Right atrium auricular region (tissue), 2 donors: ENCODE measurements at regions not wholly inside any gene's neighbourhood (a gene's known extent, or its start where the extent isn't known, plus 50 kb on each side); places are given as distances from the start of the nearest gene placed in this dataset.

Source experiments
- DNase-seq: peaks from one replicate; pipeline ENCODE4 v3.0.0-alpha.2; 2019; ENCODE audit warnings: low spot score
- H3K27ac ChIP-seq, 2 donors: fragments of 200-600 bp; sonication (generic); 1 replicate in 1 of 2; 2 replicates in 1 of 2; pipeline ENCODE4 v1.5.1; 2016 to 2019
- H3K27me3 ChIP-seq, 2 donors: fragments of 200-600 bp; sonication (generic); one replicate each; pipeline versions ENCODE4 v1.5.1 to v1.6.0; 2017 to 2019
- H3K36me3 ChIP-seq: fragments of 200-600 bp; sonication (generic); one replicate; pipeline ENCODE4 v1.5.1; 2016
- H3K4me1 ChIP-seq, 2 donors: fragments of 200-600 bp; sonication (generic); one replicate each; pipeline versions ENCODE4 v1.5.1 to v1.6.0; 2017 to 2019
- H3K4me3 ChIP-seq, 2 donors: fragments of 200-600 bp; sonication (generic); 1 replicate in 1 of 2; 2 replicates in 1 of 2; pipeline ENCODE4 v1.5.1; 2017 to 2019; ENCODE audit warnings: mild to moderate bottlenecking in 1 of 2, moderate library complexity in 1 of 2
- H3K9me3 ChIP-seq, 2 donors: fragments of 200-600 bp; sonication (generic); one replicate each; pipeline ENCODE4 v1.5.1; 2019
- CTCF ChIP-seq, 2 donors: fragments of 200-600 bp; sonication (generic); IDR thresholded peaks; one replicate each; pipeline ENCODE4 v1.5.1; 2019; ENCODE audit warnings: antibody characterized with exemption in 2 of 2

DNA sequence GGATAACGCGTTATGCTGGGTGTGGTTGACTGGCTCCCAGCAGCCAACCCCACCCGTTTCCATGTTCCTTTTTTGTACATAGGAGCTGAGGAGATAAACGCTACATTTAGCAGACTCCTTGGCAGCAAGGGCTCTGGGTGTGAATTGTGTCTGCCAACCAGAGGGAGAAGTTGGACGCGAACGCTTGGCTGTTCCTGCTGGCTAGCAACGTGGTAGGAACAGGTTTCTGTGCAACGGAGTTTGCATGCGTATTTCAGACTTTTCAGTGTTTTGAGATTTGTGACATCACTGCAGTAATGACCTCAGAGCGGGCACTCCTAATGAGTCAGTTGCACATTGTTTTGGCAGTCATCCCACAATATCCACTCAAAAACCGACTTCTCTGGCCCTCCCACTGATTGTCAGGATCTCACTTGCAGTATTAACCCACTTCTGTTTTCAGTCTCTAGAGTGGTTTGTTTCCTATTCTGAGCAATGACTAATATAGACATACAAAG is 98.7 kb upstream of the RGS1 start:
- peak; percentile 84 for DNase-seq
- Histone ChIP-seq H3K9me3 (no peaks in the 10 kb centered on the region), H3K27ac (peak overlapping the region; percentile 18 to 39), H3K27me3 (no peaks in the 10 kb centered on the region), H3K4me3 (peak overlapping the region in 1 of 2 donors; percentile 5), H3K36me3 (no peaks in the 10 kb centered on the region), H3K4me1 (peaks cover 0 to 8% of the 10 kb centered on the region in 2 donors)
- no peak for TF ChIP-seq CTCF (IDR thresholded peaks at IDR 0.05)

DNA sequence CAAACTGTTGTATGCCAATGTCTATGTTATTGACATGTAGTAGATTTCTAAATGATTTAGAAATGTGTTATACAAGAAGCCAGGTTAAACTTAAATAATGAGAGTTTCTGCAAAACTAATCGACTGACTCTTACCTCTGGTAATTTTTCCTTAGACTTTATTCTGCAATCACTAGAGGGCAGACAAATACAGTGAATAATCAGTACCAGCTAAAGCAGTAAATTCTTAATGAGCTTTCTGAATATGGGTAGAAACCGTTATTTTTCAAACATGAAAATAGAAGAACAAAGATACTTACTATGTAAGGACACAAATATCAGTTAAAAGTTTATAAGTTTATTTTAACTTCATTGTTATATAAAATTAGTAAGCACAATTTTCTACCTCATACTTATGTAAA is 97.9 kb upstream of the RGS1 start:
- Histone ChIP-seq H3K9me3 (no peaks in the 10 kb centered on the region), H3K36me3 (no peaks in the 10 kb centered on the region), H3K27ac (peak overlapping the region in 1 of 2 donors; percentile 39), H3K4me1 (peaks cover 0 to 8% of the 10 kb centered on the region in 2 donors), H3K27me3 (no peaks in the 10 kb centered on the region), H3K4me3 (no peak overlapping the region)
- DNase-seq = no peak
- peak in 1 of 2 donors; percentile 67 for TF ChIP-seq CTCF (IDR thresholded peaks at IDR 0.05)

DNA sequence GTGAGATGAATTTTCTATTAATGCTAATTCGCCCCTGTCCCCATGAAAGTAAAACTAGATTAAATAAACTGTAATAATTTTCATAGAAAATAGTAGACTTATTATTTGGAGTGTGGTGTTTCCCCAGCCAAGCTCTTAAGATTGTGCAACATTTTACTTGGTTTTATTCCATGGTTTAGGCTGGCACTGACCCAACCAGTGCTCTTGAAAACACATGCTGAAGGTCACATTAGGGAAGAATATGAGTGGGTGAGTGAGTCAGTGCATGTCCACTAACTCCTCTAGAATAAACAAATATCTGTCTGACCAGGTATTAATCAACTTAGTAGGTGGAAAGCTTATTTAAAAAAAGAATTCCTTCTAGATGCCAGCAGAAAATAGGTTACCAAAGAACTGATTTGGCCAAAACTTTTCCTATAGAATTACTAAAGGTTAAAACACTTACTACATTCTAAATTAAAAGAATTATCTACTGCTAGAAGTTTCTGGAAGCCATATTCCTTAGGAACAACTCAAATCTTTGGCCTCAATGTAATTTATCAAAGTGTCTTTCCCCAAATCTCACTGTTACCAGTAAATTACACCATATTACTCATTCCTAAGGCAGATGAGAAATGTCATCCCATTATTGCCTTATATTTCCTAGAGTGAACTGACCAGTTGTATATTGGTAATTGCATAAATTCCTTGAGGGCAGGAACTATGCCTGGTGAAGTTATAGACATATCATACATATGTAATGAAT is 89.7 kb upstream of the RGS1 start:
- Histone ChIP-seq H3K4me1 (peaks cover 0 to 19% of the 10 kb centered on the region in 2 donors), H3K9me3 (no peaks in the 10 kb centered on the region), H3K27me3 (no peaks in the 10 kb centered on the region), H3K36me3 (no peaks in the 10 kb centered on the region), H3K4me3 (no peak overlapping the region), H3K27ac (peak overlapping the region; percentile 43 to 66)
- TF ChIP-seq CTCF (IDR thresholded peaks at IDR 0.05) = no peak
- peak; percentile 90 for DNase-seq

GRCh38 chr1:192488058-192488457 is 87.5 kb upstream of the RGS1 start:
- Histone ChIP-seq H3K4me3 (no peak overlapping the region), H3K9me3 (no peaks in the 10 kb centered on the region), H3K27ac (no peak overlapping the region), H3K36me3 (no peaks in the 10 kb centered on the region), H3K27me3 (no peaks in the 10 kb centered on the region), H3K4me1 (peaks cover 0 to 19% of the 10 kb centered on the region in 2 donors)
- no peak for TF ChIP-seq CTCF (IDR thresholded peaks at IDR 0.05)
- no peak for DNase-seq

- H3K27me3 ChIP-seq = no peaks in the 10 kb centered on the region
- H3K36me3 ChIP-seq = no peaks in the 10 kb centered on the region
- no peaks in the 10 kb centered on the region for H3K9me3 ChIP-seq
- H3K27ac ChIP-seq = peak overlapping the region; percentile 39 to 57
- H3K4me1 ChIP-seq = peaks cover 0 to 19% of the 10 kb centered on the region in 2 donors
- TF ChIP-seq CTCF (IDR thresholded peaks at IDR 0.05) = no peak
- no peak overlapping the region for H3K4me3 ChIP-seq
- DNase-seq = no peak
Observed at GRCh38 chr1:192489047-192489446, 86.5 kb upstream of the RGS1 start.
